GM18508 (cell line): ENCODE measurements at regions not wholly inside any gene's neighbourhood (a gene's known extent, or its start where the extent isn't known, plus 50 kb on each side); places are given as distances from the start of the nearest gene placed in this dataset.

Source experiments
- ATAC-seq: cut with Tn5 transposase; IDR thresholded peaks from one replicate; pipeline ENCODE4 v1.9.1; 2021; ENCODE audit warnings: moderate number of reproducible peaks; ENCODE audit not compliant: insufficient read depth, unreplicated experiment

DNA sequence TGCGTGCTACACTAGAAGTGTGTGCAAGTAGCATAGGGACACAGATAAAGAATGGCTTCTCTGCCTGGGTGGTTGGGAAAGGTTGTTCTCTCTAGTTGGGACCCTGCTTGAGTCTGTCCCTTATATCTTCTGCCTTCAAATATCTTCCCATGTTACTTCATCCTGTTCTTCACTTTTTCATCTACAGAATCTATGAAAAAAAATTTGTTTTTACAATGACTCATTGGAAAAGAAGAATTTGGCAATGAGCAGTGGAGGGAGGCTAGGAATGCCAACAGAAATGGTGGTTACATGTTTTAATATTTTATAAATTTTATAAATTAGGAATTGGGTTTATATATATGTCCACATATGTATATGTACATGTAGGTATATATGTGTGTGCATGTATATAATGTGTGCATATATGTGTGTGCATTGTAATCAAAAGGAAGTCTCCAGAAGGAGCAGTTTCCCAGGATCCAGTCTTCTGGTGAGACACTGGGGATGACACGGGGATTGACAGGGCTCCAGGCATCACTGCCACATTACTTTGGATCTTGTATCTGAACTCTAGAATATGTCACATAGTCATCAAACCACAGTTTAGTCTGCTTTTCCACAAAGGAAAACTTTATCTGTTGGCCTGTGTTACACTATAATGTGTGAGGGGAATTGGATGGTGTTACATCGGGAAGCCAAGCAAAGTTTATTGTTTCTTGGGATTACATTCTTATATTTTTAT is 75.3 kb upstream of the RIPOR2 start:
- no peak for ATAC-seq

DNA sequence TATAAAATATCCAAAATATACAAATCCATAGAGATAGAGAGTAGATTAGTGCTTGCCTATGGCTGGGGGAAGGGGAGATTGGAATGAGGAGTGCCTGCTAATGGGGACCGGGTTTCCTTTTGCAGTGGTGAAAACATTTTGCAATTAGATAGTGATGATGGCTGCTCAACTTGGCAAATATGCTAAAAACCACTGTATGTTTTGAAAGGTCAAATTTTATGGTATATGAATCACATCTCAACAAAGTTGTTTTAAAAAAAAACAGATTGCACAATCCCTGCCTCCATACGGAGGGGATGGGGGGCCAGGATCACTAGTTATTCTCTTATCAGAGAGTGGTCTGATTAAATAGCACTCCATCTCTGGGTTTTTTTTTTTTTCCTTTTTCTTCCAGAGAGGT is 76.9 kb upstream of the RIPOR2 start:
- no peak for ATAC-seq

DNA sequence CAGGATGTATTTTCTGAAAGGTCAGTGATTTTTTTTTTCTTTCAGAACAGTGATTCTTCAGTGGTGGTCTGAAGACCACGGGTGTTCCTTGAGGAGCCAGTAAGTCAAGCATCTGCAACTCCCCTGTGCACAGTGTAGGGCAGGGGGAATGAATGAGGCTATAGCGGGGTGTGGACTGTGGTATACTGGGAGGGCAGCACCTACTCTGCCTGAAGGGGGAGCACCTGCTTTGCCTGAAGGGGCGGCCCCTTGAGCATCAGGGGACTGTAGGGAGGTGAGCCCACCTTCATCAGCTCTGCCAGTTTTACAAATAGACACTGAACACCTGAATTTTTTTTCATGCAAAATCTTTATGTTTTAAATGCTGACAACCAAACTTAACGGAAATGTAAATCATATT is 77.5 kb upstream of the RIPOR2 start:
- ATAC-seq: no peak

DNA sequence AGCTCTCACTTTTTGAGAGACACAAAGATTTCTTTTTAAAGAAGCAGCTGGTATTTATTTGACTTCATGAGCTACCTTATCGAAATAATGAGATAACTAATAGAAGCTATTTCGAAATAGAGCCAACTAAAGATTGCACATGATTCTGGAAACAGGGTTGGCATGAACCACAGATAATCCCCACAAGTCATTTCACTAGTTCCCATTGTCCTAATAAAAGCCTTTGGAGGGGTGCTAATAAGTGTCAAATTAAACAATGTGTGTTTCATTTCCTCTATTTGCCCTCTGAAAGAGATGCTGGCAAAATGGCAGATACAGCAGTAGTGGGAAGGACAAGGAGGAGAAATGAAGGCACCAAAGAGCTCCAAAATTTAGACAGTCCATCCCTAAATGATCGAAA is 78.6 kb upstream of the RIPOR2 start:
- ATAC-seq: no peak

DNA sequence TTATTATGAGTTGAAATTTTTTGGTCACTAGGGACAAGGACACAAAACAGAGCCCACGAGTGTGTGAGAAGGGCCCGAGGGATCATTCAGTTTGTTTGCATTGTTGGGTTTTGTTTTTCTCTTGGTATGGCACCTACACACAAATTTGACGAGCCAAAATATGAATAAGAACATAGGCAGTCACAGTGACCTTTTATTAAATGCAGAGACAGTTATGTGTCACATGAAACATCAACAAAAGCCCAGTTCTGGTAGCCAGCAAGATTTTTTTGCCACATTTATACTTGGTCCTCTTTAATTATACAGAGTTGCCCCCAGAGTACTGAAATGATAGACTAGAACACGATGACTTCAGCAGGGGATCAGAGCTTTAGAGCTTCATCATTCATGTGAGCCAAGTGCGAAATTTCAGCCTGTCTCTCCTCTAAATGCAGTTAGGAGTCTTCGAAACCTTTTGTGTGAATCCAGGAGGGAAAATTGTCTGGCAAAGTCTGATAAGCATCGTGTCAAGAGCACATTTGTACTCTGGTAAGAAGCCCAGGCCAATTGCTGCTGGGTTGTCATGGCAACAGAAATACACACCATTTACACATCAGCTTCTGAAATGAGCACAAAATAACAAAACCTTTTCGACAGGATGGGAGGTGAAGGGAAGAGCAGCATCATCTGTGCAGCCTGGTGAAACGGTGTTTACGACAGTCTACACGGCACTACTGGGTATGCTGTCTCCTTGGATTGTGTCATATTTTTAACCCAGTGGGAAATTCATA is 79.2 kb upstream of the RIPOR2 start:
- no peak for ATAC-seq

DNA sequence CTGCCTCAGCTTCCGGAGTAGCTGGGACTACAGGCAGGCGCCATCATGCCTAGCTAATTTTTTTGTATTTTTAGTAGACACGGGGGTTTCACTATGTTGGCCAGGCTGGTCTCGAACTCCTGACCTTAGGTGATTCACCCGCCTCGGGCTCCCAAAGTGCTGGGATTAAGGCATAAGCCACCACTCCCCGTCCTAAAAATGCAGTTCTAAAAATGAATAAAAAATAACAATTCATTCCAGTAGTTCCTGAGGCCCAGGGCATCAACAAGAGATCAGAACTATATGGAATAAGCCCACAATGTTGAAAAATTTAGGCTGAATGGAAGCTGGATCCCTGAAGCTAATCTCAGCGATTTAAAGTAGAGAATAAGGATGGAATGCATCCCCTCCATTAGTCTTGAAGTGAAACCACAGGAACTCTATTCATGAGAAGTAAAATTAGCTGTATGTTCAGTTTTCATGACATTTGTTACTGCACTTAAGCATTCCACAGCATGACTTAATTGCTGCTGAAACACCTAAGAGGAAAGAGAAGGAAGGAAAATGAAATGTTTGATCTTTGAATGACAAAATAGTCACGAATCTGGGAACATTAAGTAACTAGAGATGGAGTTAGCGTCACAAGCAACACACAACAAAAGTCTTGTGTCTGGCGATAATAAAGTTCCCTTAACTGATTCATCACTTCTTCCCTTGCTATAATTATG is 80.4 kb upstream of the RIPOR2 start:
- no peak for ATAC-seq

DNA sequence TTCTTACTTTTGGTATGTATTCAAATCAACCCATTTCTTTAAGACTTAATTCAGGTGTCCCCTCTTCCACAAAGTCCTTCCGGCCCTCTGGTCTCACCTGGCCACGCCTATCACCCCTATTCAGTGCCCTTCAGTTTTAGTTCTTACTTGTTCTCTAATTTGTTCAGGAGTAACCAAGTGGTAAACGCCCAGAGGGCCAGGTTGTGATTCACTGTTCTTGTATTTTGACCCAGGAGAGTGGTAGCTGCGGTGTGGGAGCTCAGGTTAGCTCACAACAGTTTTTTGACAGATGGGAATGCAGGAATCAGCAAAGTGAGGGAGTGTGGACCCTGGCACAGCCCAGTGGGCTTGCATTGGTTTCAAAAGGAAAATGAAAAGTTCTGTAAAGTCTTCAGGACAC is 81.7 kb upstream of the RIPOR2 start:
- no peak for ATAC-seq

DNA sequence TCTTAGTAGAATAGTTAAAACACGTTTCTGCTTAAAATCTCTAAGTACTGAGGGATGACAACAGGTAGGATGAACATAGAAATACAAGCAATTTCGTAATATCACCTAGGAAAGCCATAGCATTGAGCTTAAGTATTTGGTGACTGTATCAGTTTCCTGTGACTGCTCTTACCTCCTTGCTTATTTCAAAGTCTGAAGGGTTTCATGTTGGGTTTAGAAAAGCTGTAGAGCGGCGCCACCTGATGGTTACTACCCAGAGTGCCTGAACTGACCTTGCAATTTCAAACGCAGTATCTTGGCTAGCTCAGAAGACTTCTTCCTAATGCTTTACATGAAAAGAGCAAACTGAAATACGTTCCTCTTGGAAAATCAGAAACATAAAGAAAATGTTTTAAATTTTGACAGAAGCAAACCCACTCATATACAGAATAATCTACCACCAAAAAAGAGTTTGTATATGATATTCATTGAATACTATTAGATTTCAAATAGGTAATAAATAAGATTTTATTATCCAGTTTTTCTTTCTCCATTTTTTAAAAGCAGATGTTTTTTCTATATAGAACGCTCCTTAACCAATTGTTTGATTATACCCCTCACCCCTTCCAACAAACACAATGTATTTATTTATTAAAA is 82.3 kb upstream of the RIPOR2 start:
- ATAC-seq: no peak

DNA sequence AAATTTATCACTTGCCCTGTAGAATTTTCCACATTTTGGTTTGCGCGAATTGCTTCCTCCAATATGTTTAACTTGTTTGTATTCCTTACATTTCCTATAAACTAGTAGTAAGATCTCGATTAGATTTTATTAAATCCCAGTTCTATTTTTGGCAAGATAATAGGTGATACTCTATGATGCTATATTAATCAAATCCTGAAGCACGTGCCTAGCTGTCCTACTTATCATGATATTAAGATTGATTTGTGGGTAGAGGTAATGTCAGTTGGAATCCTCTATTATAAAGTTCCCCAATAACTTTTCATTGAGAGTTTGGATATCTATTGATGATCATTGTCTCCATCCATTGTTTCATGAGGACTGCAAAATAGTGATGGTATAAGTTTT is 82.8 kb upstream of the RIPOR2 start:
- ATAC-seq: no peak

DNA sequence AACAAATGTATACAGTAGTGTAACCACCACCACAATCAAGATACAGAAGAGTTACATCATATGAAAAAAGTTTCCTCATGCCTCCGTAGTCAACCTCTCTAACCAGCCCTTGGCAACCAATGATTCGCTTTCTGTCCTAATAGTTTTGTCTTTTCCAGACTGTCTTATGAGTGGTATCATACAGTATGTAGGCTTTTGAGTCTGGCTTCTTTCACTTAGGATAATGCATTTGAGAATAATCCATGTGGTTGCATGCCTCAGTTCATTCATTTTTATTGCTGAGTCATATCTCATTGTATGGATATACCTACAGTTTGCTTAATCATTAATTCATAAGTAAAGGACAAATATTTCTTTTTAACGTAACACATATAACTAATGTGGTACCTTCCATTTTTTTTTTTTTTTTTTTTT is 86.4 kb upstream of the RIPOR2 start:
- no peak for ATAC-seq

DNA sequence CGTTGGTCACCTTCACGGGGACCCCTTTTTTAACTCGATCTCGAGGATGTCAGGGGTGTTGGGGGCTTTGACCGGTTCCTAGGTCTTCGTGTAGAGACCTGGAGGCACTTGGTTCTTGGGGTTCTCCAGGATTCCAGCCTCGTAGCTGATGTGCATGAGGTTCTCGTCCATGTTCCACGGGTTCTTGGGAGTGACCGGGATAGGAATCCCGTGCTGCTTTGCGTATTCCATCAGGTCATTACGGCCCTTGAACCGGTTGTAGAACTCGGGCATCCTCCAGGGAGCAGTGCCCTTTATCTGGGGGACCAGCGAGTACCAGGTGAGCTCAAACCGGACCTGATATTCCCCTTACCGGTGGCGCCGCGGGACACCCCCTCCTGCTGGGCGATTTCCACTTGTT is 88.0 kb upstream of the RIPOR2 start:
- no peak for ATAC-seq

DNA sequence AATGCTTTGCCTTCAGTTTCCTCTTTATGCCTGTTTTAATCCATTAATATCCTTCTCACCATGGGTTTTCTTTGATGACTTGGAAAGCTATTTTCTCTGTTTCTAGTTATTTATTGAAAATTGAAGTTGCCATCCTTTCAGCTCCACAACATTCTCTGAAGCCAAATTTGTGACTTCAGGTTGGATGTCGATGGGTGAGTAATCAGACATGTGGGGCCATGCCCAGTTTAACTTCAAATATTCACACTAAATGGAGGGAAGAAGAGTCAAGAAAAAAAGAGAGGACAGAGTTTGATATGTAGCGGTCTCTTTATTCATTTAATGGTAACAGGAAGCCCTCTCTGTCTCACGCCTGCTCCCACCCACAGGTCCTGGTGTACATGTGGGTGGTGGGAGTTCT is 89.1 kb upstream of the RIPOR2 start:
- no peak for ATAC-seq

DNA sequence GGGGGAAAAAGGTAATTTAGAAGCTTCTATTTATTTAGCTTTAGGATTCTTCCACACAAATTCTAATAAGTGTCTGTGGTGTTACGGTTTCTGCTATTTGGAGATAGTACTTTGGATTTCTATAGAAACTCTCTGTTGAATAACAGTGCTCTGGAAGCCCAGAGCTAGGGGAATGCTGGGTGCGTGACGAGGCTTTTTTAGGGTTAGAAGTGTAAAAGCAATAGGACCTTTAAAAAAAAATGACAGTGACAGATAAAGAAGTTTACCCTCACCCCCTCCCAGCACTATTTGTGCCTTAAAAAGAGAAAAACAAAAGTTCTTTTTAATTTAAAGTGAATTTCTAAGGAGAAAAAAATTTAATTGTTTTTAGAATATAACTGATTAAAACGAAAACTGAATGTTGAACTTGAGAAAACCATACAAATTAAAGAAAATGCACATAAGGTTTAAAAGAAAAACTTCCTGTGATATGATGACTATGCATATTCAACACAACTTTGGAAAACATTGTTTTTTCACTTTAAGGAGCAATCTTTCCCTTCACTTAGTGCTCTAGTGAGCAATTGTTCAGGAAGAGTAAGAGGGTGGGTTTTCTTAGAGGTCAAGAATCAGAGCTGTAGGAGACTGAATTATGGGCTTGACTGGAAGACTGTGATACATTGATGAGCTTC is 89.6 kb upstream of the RIPOR2 start:
- no peak for ATAC-seq

DNA sequence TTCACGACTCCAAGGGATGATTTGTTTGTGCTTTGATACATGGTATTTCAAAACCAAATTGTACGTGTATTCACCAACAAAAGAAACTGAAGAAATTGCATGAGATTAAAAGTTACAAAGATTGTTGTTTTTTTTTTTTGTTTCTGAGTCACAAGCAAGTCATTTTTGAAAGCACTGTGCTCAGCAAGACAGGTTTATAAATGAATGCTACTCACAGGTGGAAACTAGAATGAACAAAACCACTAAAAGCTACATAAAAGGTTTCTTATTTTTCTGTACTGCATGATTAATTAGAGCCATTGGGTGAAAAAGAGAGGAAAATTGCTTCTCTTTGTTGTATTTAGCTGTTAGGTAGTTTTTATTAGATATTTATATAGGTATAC is 90.2 kb upstream of the RIPOR2 start:
- ATAC-seq: no peak

DNA sequence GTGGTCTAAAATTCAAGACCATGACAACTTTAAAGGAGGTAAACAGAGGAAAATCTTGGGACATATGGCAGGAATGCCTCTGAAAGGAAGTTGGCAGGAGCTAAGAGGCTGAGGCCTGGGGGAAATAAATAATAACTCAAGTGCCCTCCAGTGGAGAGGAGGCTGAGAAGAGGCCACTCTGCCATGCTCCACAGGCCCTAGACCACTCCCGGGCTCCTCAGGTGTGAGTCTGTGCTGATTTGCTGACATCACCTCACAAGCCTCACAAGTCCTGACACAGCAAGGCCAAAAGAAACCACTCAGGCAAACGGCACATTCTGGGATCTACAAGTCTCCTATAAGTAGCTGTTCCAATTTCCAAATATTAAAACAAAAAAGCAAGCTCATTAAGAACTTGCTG is 91.0 kb upstream of the RIPOR2 start:
- ATAC-seq: no peak

DNA sequence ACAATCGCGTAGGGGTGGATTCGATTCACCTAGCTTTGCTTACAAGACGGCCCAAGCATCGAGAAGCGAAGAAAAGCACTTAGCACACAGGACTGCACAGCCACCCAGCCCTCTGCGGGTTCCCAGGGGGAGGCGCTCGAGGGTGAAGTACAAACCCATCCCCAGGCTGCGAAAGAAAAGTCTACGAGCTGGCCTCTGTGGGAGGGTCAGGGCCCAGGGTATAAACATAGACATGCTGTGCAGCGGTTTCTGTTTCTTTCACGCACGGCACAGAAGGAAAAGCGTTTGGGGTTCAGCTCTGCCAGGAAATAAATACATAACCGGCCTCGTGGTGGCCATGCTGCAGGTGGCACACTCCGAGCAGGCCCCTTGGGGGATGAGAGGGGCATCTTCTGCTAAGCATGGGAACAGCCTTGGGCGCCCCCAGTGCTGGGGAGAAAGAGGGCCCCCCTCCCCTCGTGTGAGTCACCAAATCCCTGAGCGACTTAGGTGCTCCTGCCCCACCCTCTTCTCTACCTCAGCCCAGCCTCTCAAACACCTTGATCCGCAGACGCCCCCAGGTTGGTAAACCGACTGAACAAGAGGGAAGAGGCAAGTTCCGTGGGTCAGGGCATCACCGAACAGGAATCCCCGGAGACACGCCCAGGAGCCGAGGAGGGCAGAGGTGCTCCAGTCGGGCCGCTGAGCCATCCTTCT is 91.6 kb upstream of the RIPOR2 start:
- ATAC-seq: peak; percentile 91

DNA sequence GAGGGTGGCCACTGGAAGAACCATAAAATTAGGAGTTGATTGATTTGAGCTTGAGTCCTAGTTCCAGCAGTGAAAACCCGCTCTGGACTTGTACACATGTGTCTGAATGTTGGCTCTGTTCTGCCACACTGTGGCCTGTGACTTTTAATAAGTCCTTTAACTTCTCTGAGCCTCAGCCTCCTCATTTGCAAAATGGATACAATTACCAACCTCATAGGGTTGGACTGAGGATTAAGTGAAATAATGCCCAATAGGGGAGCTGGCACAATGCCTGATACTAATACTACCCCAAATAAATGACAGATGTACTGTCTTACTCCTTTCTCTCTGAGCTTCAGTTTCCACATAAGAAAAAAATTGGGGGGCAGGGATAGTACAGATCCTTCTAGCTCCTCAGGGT is 92.6 kb upstream of the RIPOR2 start:
- ATAC-seq: no peak

DNA sequence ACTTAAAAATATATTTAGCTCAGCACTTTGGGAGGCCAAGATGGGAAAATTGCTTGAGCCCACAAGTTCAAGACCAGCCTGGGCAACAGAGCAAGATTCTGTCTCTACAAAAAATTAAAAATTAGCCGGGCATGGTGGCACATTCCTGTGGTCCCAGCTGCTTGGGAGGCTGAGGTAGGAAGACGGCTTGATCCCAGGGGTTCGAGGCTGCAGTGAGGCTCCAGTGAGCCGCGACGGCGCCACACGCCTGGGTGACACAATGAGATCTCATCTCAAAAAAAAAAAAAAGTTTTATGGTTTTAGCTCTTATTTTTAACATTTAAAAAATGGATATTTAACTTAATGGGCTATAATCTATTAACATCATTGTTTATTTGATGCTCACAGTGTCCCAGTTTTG is 97.2 kb upstream of the RIPOR2 start:
- no peak for ATAC-seq

DNA sequence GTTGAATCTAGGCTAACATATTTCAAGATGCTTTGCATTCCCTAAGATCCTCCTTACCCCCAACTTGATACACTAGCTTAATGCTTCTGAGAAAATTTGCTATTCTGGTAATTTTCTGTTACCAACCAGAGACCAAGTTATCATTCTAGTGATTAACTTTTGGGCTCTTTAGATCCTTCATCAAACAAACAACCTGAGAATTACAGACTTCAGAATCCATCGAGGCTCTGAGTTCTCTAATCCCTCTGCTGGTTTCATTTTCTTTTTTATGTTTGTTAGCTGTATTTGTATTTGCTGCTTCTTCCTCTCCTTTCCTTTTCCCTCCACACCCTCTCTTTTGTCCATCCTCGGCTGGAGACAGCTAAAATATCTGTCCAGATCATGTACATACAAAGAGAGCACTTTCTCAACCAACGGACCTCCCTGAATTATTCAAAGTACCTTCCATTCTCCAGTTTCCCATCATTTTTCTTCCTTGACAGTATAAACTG is 98.7 kb upstream of the RIPOR2 start:
- ATAC-seq: no peak

DNA sequence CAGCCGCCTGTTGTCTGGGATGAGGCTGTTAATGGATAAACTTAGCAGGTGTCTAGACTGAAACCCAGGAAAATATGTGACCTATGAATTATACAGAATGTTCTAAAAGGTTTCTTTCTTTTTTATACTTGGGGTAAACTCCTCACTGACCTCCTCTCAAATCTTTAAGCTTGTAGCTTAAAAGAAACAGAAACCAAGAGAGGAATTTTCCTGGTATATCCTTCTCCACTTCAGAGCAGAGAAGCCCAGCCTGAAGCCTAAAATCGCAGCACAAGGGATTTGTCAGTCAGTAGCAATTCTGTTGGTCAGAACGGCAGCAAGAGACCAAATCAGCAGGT is 99.4 kb upstream of the RIPOR2 start:
- ATAC-seq: no peak
